Activated CD8-positive, alpha-beta T cell treated with anti-CD3 and anti-CD28 coated beads for 36 hours (primary cell): ENCODE measurements at regions not wholly inside any gene's neighbourhood (a gene's known extent, or its start where the extent isn't known, plus 50 kb on each side); places are given as distances from the start of the nearest gene placed in this dataset.

Experiments used
- ATAC-seq: fragments of 200-7000 bp; cut with Tn5 transposase; one replicate; pipeline ENCODE4 v1.10.0; 2021; ENCODE audit warnings: mild to moderate bottlenecking, moderate library complexity
- CTCF ChIA-PET: fragments of 350-600 bp; sonication (Branson Sonifier 250); formaldehyde crosslinking; loops from one replicate; lab custom pipeline; 2021; ENCODE audit warnings: antibody characterized with exemption; lab: Charles Lee
- POLR2A ChIA-PET: fragments of 350-600 bp; sonication (Branson Sonifier 250); formaldehyde crosslinking; loops from one replicate; lab custom pipeline; 2021; ENCODE audit warnings: antibody characterized with exemption; lab: Charles Lee
- DNase-seq: peaks from one replicate; pipeline ENCODE4 v3.0.0-alpha.2; 2020
- H3K27ac Mint-ChIP-seq: one replicate; pipeline ENCODE4 v1.8.0; 2021; ENCODE audit warnings: mild to moderate bottlenecking, mixed read lengths
- H3K27me3 Mint-ChIP-seq: one replicate; pipeline ENCODE4 v1.8.0; 2021; ENCODE audit warnings: mixed read lengths
- H3K36me3 Mint-ChIP-seq: one replicate; pipeline ENCODE4 v1.8.0; 2021; ENCODE audit warnings: low read depth, mixed read lengths
- H3K4me1 Mint-ChIP-seq: one replicate; pipeline ENCODE4 v1.8.0; 2021; ENCODE audit warnings: low read depth, mixed read lengths
- H3K4me3 Mint-ChIP-seq: one replicate; pipeline ENCODE4 v1.8.0; 2021; ENCODE audit warnings: mild to moderate bottlenecking, moderate library complexity, mixed read lengths
- H3K9me3 Mint-ChIP-seq: one replicate; pipeline ENCODE4 v1.8.0; 2021; ENCODE audit warnings: mixed read lengths
- intact Hi-C: fragments of 100-400 bp; cut with micrococcal nuclease; formaldehyde crosslinking; loops from one replicate; pipeline ENCODE4 v1.10.0; 2022
- TF ChIP-seq, protein P1 (sequence below): fragments of 200-600 bp; IDR thresholded peaks from one replicate; pipeline ENCODE4 v1.8.0; 2022; ENCODE audit warnings: antibody characterized with exemption, mild to moderate bottlenecking

DNA sequence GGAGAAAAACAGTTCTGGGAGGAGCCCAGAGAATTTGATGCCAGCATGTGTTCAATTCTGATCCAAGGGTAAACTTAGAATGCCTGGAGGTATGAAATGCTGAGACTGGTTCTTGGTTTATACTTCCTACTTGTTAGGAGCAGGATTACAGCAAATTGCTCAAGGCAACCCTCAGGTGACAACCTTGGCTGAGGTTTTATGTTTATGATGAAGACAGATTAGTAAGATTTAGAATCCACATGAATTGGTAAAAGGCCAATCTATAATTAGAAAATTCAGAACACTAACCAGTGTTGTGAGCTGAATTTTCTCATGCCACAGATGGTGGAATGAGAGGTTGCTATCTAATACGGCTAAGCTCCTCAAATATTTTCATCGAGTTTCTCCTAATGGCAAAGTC, 235.3 kb upstream of the NRIP1 start:
- H3K4me1 Mint-ChIP-seq, result no peaks in the 10 kb centered on the region
- no peaks in the 10 kb centered on the region for H3K27me3 Mint-ChIP-seq
- ChIA-PET POLR2A (no interaction called here), CTCF (interaction anchor here (1.3 kb wide), 1 partner anchor 15 kb away, joined by 4 read pairs; no protein-coding TSS in a partner anchor)
- DNase-seq (no peak), ATAC-seq (no peak)
- no peaks in the 10 kb centered on the region for H3K36me3 Mint-ChIP-seq
- TF ChIP-seq, protein P1, sequence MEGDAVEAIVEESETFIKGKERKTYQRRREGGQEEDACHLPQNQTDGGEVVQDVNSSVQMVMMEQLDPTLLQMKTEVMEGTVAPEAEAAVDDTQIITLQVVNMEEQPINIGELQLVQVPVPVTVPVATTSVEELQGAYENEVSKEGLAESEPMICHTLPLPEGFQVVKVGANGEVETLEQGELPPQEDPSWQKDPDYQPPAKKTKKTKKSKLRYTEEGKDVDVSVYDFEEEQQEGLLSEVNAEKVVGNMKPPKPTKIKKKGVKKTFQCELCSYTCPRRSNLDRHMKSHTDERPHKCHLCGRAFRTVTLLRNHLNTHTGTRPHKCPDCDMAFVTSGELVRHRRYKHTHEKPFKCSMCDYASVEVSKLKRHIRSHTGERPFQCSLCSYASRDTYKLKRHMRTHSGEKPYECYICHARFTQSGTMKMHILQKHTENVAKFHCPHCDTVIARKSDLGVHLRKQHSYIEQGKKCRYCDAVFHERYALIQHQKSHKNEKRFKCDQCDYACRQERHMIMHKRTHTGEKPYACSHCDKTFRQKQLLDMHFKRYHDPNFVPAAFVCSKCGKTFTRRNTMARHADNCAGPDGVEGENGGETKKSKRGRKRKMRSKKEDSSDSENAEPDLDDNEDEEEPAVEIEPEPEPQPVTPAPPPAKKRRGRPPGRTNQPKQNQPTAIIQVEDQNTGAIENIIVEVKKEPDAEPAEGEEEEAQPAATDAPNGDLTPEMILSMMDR, result no peak
- H3K27ac Mint-ChIP-seq, result no peak overlapping the region
- H3K9me3 Mint-ChIP-seq, result peaks cover 9% of the 10 kb centered on the region
- no peak overlapping the region for H3K4me3 Mint-ChIP-seq
- intact Hi-C loops, result no loop called here

- TF ChIP-seq, protein P1, result no peak
- DNase-seq, result no peak
- Mint-ChIP-seq H3K27me3 (no peaks in the 10 kb centered on the region), H3K27ac (no peak overlapping the region), H3K36me3 (no peaks in the 10 kb centered on the region), H3K4me3 (no peak overlapping the region), H3K9me3 (peaks cover 9% of the 10 kb centered on the region), H3K4me1 (no peaks in the 10 kb centered on the region)
- POLR2A ChIA-PET, result no interaction called here
- ATAC-seq, result no peak
- CTCF ChIA-PET, result interaction anchor here (1.3 kb wide), 1 partner anchor 15 kb away, joined by 4 read pairs; no protein-coding TSS in a partner anchor
- intact Hi-C loops, result no loop called here
Observed at GRCh38 chr21:15301014-15301413, 236.2 kb upstream of the NRIP1 start.

- DNase-seq (no peak), ATAC-seq (no peak)
- Mint-ChIP-seq H3K9me3 (peaks cover 9% of the 10 kb centered on the region), H3K4me3 (no peak overlapping the region), H3K27me3 (no peaks in the 10 kb centered on the region), H3K36me3 (no peaks in the 10 kb centered on the region), H3K27ac (no peak overlapping the region), H3K4me1 (no peaks in the 10 kb centered on the region)
- ChIA-PET CTCF (interaction anchor here (0.6 kb wide), 1 partner anchor 31 kb away, joined by 3 read pairs; no protein-coding TSS in a partner anchor), POLR2A (no interaction called here)
- intact Hi-C loops, result no loop called here
- TF ChIP-seq, protein P1, result no peak
Observed at GRCh38 chr21:15301736-15302135, 236.9 kb upstream of the NRIP1 start.

- DNase-seq, result no peak
- no peaks in the 10 kb centered on the region for H3K36me3 Mint-ChIP-seq
- ChIA-PET CTCF (no interaction called here), POLR2A (interaction anchor here (0.5 kb wide), 1 partner anchor 57 kb away, joined by 3 read pairs; no protein-coding TSS in a partner anchor)
- peaks cover 4% of the 10 kb centered on the region for H3K9me3 Mint-ChIP-seq
- intact Hi-C loops, result no loop called here
- no peaks in the 10 kb centered on the region for H3K4me1 Mint-ChIP-seq
- H3K27me3 Mint-ChIP-seq, result no peaks in the 10 kb centered on the region
- H3K27ac Mint-ChIP-seq, result no peak overlapping the region
- no peak overlapping the region for H3K4me3 Mint-ChIP-seq
- no peak for ATAC-seq
- TF ChIP-seq, protein P1, result no peak
Observed at GRCh38 chr21:15306271-15306670, 241.5 kb upstream of the NRIP1 start.

DNA sequence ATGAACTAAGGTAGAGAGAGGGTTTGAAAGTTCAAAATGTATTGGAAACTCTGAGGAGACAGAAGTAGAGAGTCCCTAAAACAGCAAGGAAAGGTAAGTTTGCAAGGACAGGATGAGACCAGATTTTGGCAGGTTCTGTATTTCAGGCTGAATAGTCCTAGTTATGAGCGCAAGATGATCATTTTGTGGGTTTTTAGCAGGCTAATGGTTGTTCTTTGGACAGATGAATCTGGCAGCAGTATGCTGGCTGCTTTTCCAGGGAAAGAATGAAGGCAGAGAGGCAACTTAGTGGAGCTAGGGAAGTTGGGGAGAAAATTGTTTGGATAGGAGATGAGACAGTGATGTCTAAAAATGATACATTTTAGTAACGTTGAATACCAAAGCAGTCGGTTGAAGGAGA, 243.5 kb upstream of the NRIP1 start:
- Mint-ChIP-seq H3K27me3 (no peaks in the 10 kb centered on the region), H3K4me1 (no peaks in the 10 kb centered on the region), H3K36me3 (no peaks in the 10 kb centered on the region)

More for the DNA sequence above, 243.5 kb upstream of the NRIP1 start:
- intact Hi-C loops, result no loop called here
- ATAC-seq (no peak), DNase-seq (no peak)
- Mint-ChIP-seq H3K4me3 (no peak overlapping the region), H3K27ac (no peak overlapping the region), H3K9me3 (no peaks in the 10 kb centered on the region)
- POLR2A ChIA-PET, result no interaction called here
- CTCF ChIA-PET, result no interaction called here
- TF ChIP-seq, protein P1, result no peak
